Stimulated activated CD8-positive, alpha-beta memory T cell treated with anti-CD3 and anti-CD28 coated beads, Interleukin-15, amount 100 ng/mL, for 48 hours (primary cell): ENCODE measurements at regions not wholly inside any gene's neighbourhood (a gene's known extent, or its start where the extent isn't known, plus 50 kb on each side); places are given as distances from the start of the nearest gene placed in this dataset.
"Not testable (repeated sequence)": the region's sequence is repeated elsewhere in the genome, so short reads cannot be mapped to it uniquely, and the experiment has no call there.

Source experiments
- DNase-seq, 2 donors: peaks; one replicate each; pipeline ENCODE4 v3.0.0-alpha.2; 2020; ENCODE audit warnings: low read depth in 2 of 2

GRCh38 chr14:98008381-98009113, 1211.4 kb downstream of the VRK1 start:
- no peak for DNase-seq

- not testable (repeated sequence) for DNase-seq
These were observed 1212.0 kb downstream of the VRK1 start for GRCh38 chr14:98009177-98009576.

GRCh38 chr14:98010784-98011183, 1213.6 kb downstream of the VRK1 start:
- no peak for DNase-seq

- DNase-seq: no peak
These were observed 1217.9 kb downstream of the VRK1 start for GRCh38 chr14:98014851-98015615.

GRCh38 chr14:98015921-98016320, 1218.7 kb downstream of the VRK1 start:
- DNase-seq: no peak

GRCh38 chr14:98018628-98019027, 1221.4 kb downstream of the VRK1 start:
- no peak for DNase-seq

GRCh38 chr14:98022541-98023520, 1225.6 kb downstream of the VRK1 start:
- no peak for DNase-seq

GRCh38 chr14:98028162-98028561, 1231.0 kb downstream of the VRK1 start:
- DNase-seq: no peak

GRCh38 chr14:98035396-98035795, 1236.6 kb downstream of the BCL11B start:
- no peak for DNase-seq

- no peak for DNase-seq
These were observed 1234.2 kb downstream of the BCL11B start for GRCh38 chr14:98037831-98038230.

GRCh38 chr14:98056946-98057345, 1215.1 kb downstream of the BCL11B start:
- DNase-seq: no peak

- DNase-seq: no peak
These were observed 1212.9 kb downstream of the BCL11B start for GRCh38 chr14:98059106-98059505.

GRCh38 chr14:98062083-98062482, 1209.9 kb downstream of the BCL11B start:
- no peak for DNase-seq

GRCh38 chr14:98069712-98070171, 1202.3 kb downstream of the BCL11B start:
- DNase-seq: no peak

GRCh38 chr14:98070536-98070935, 1201.5 kb downstream of the BCL11B start:
- DNase-seq: no peak

- no peak for DNase-seq
These were observed 1197.9 kb downstream of the BCL11B start for GRCh38 chr14:98074111-98074510.

- no peak for DNase-seq
These were observed 1194.8 kb downstream of the BCL11B start for GRCh38 chr14:98077176-98077575.

- DNase-seq: no peak
These were observed 1189.2 kb downstream of the BCL11B start for GRCh38 chr14:98082833-98083232.

GRCh38 chr14:98085751-98086150, 1186.2 kb downstream of the BCL11B start:
- no peak for DNase-seq

- no peak for DNase-seq
These were observed 1178.9 kb downstream of the BCL11B start for GRCh38 chr14:98093111-98093510.

GRCh38 chr14:98099527-98099926, 1172.5 kb downstream of the BCL11B start:
- DNase-seq: no peak

- no peak for DNase-seq
These were observed 1170.7 kb downstream of the BCL11B start for GRCh38 chr14:98101323-98101722.
